ENCODE measurements at regions not wholly inside any gene's neighbourhood (a gene's known extent, or its start where the extent isn't known, plus 50 kb on each side); places are given as distances from the start of the nearest gene placed in this dataset.

- TF ChIP-seq CTCF (IDR thresholded peaks at IDR 0.05) (no peak), POLR2A (IDR thresholded peaks at IDR 0.05) (no peak)
Observed at GRCh38 chr2:123566291-123566946, 458.7 kb upstream of the CNTNAP5 start.

Measured in right lobe of liver (tissue), 4 donors.